ENCODE measurements at regions not wholly inside any gene's neighbourhood (a gene's known extent, or its start where the extent isn't known, plus 50 kb on each side); places are given as distances from the start of the nearest gene placed in this dataset.

DNA sequence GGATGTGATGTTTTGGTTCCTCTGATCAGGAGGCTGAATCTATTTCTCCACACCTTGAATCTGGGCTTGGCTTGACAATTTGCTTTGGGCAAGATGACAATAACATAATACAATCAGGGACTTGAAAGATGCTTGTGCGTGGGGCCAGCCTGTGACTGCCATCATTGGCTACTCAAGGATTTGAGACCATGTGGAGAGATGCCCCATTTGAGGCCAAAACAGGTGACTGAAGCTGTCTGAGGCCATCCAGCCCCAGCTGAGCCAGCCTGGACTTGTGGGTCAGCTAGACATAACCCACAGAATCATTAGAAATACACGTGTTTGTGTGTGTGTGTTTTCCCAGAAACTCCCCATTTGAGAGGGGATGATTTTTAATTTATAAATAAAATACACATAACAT, 421.5 kb downstream of the PTPRU start:
- no peak for DNase-seq

DNA sequence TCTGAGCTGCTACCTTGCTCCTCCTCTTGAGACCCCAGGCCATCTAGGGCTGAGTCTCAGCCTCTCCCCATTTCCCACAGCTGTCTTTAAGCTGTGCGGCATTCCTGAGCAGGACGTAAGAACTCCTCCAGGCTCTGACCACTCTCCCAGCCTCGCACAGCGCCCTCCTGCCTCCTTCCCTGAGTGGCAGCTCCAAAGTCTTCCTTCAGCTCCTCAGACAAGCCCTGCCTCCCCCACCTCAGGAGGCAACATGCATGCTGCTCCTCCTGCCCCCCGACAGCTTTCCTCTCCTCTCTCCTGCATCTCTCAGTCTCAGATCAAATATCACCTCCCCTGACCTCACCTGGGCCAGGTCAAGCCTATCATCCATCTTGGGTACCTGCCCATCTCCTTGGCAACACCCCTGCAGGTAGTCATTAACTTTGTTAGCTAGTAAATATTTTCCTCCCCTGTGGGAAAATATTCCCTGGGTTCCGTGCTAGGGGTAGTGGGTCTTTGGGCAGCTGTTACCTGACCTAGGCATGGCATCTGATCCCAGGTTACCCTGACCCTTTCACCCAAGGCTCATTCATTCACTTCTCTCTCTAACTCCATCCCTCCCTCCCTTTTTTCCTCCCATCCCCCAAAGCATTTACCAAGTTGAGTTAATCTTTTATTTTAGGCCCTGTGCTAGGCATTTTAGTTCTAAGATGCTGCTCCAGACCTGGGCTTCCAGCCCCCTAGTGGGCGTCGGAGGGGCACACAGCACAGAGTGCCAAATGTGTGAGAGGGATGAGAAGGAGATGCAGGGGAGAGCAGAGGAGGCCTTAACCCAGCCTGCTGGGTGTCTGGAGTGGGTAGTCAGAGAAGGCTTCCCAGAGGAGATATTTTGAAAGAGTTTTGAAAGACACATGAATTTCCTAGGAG, 419.9 kb downstream of the PTPRU start:
- no peak for DNase-seq

DNA sequence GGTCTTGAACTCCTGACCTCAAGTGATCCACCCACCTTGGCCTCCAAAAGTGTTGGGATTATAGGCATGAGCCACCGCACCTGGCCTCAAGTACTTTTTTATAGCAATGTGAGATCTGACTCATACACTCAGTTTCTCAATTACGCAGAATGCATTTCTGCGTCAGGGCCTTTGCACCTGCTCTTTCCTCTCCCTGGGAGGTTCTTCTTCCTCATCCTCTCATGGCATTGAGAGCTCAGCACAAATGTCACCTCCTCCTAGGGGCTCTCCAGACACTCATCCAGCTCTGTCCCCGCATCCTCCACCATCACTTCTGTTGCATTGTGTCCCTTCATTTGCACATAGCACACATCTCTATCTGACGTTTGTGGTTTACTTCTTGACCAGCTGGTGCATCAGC, 418.8 kb downstream of the PTPRU start:
- DNase-seq, result no peak

DNA sequence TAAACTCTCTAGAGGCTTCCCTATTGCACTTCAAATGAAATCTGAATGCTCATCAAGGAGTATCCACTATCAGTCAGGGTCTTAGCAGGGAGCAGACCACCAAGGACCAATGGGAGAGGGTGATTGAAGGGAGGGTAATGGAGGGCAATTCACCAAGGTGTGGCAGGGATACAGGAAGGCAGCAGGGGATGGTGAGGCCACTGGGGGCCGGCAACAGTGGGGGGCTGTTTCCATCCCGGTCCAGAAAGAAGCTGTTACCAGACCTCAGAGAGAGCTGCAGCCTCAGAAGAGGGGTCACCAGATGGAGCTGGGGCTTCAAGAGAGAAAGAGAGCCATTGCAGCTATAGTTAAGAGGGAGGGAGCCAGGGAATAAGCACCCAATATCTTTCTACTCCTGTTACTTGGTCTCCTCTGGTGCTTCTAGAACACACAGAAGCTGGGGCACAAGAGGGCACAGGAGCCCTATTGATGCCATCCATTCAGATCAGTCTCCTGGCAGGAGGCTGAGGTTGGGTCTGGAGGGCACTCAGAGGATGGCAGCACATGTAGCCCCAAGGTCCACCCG, 417.6 kb downstream of the PTPRU start:
- no peak for DNase-seq

DNA sequence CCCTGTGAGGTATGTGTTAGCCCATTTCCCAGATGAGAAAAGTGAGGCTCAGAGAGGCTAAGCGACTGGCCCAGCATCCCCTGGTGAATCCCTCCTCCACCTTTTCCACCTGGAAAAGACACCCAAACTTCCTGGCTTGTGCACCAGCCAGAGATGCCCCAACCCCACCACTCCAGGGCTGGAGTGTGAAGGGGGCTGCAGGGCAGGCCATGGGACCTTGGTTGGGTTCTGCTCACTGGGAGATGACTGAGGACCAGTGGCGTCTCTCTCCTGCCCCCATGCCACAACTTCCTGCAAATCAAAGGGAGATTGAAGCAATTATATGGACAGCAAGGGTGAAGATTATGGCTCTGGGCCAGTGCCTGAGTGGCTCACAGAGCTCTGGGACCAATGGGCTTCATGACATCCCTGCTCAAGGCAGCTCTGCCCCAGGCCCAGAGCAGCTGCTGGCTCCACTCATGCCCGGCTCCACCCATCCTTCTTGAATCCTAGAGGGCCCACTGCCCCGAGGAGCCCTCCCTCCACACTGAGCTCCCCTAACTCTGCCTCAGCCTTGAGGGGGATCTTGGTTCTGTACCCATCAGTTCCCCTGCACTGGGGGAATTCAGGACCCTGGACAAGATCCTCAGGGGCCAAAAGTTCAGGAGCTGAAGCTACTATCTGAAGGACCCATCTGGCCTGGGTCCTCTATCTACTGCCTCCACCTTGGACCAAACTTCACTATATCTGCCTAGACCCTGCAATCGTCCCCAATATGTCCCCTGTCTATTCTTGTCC, 416.9 kb downstream of the PTPRU start:
- DNase-seq, result no peak

DNA sequence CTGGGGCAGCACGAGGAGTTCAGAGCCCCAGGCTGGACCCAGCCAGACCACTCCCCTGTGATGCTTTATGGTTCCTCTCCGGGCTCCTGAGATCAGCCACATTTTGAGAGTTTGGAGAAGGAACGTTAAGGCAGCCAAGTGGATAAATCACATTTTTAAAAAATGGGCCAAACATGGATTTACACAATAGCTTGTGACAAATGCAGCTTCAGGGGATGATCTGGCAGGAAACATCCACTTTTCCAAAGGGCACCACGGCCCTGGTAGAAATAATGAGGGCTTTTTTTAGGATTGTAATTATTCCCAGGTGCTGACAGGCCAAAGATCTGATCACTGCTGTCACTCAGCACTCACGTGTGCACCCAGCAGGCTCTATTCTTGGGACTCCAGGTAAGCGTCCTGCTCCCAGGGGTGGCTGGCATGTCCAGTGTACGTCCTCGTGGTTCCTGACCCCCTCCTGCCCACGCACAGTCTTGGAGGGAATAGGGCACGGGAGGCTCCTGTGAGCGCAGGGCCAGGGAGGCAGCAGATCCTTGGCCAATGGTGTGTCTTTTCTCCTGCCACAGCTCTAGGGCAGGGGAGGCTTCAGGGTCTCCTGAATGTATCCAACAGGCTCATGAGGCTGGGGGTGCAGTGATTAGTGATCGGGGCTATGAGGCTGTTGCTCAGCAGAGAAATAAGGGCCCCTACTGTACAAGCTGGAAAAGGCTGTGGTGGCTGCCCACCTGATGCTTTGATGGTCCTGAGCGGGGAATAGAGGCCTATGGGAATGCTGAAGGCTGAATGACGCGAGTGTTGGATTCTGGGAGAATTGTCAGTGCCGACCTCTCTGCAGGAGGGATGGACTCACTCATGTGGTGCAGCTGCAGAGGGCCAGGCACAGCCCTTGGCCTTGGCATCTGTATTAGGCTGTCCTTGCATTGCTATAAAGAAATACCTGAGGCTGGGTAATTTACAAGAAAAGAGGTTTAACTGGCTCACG, 415.7 kb downstream of the PTPRU start:
- DNase-seq, result no peak

DNA sequence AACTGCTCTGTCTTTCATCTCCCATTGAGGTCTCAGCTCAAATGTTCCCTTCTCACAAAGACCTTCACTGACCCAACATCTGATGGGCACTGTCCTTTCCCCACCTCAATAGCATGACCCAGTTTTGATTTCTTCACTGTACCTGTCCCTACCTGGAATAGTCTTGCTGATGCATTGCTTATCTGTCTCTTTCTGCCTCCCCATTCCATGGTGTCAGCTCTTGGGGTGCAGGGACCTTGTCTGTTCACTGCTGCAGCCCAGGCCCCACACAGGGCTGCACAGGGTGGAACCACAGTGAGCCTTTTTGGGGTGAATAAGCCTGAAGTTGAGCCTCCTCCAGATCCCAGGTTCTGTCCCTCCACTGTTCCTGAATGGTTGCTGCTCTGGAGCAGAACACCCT, 414.9 kb downstream of the PTPRU start:
- DNase-seq, result no peak

DNA sequence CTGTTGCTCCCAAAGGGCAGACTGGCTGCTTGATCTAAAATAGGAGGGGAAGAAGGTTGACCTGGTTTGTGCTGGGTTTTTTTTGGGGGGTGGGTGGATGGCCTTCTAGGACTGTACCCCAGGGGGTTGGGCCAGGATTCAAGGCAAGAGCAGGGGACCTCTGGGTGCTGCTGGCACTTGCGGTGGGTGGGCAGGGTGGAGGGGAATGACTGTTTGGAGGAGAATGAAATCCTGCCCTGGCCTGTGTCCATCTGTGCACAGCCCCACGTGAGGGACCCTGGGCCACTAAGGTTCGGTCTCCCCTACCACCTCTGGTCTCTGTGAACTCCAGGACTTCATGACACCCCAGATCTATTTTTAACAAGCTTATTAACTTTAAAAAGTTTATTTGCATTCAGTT, 414.2 kb downstream of the PTPRU start:
- DNase-seq, result no peak

DNA sequence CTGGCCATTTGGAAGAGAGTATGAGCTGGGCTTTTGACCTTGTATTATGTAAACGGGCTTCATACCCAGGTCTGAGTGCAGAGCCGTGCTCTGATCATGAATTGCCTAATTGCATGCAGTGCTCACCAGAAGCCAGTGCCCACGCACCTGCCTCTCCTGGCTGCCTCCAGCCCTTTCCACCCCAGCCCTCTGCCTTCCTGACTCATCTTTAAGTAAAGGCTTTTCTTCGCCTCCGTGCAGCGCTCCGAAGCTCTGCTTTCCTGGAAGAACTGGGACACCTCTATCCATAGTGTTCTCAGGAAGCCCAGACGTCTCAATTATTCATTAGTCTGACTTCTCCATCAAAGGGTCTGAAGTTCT, 413.7 kb downstream of the PTPRU start:
- no peak for DNase-seq

DNA sequence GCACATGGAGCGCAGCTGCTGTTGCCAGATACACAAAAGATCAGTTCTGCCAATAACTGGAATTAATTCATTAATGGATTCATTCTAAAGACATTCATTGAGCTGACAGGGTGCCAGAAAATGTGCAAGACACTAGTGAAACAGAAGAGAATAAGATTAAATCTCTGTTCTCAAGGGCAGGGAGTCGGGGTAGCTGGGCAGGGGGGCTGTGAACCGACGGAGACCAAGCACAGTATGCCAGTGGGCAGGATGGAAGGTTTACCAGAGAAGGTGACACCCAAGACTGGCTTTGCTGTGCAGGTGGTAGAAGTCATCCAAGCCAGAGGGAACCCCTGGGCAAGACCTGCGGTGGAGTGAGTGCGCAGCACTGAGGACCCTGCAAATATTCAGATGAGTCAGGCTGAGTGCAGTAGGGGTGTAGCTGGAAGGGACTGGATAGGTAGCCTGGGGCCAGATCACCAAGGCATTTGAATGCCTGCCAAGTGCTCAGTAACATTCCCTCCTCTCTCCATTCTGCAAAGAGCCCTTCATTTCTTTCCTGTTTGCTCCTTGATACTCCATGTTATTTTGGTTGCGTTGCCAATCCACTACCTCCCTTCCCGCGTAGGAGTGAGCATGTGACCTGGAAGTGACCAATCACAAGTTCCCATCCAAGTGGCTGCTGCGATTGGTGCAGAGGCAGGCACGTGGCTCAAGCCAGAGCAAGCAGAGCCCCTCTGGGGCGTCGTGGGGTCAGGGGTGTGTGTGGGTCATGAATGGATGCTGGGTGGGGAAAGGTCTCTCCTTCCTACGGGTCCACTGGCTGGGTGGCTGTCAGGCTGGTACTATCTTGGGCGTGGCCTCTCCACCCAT, 413.1 kb downstream of the PTPRU start:
- DNase-seq, result no peak

DNA sequence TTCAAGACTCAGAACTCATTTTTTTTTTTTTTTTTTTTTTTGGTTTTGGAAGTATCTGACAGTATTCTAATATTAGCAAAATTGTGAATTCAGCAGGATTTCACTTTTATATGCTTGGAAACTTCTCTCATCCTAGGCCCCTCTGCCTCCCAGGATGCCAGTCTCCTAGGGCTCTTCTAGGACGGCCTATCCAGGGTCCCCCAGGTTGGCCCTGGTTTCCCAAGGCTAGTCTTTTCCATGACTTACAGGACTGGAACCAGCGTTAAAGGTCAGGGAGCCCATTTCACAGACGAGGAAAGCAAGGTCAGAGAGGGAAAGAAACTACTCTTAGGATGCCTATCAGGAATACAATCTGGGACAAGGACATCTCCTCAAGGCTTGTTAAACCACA, 412.5 kb downstream of the PTPRU start:
- DNase-seq, result no peak

DNA sequence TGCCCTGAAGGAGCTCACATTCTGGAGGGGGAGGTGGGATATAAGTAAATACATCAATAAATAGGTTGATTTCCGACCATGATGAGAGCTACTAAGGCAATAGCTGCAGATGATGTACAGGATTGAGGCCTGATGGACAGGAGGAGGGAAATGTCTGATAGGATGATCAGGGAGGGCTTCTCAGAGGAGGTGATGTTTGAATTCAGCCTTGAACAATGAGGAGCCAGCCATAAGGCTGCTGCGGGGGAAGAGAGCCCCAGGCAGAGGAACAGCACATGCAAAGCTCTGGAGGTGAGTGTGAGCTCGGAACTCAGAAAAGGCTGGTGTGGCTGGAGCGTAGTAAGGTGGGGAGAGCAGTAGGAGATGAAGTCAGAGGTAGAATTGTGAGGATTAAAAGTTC, 411.7 kb downstream of the PTPRU start:
- no peak for DNase-seq

DNA sequence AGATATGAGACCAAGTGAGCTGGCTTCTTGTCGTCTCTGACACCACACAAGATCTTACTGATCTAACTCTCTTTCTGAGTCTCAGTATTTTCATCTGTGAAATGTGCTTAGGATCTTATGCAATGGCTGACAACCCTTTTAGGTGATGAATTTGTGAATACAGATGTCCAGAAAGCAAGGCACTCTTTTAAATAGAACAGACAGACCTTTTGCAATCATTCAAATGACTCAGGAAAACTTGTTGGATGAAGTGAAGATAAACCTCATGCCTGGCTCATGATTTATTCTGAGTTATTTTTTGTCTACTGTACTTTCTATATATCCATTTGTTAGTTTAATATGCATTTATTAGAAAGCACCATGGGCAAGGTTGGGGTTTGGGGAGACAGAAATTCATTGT, 411.3 kb downstream of the PTPRU start:
- DNase-seq, result no peak

DNA sequence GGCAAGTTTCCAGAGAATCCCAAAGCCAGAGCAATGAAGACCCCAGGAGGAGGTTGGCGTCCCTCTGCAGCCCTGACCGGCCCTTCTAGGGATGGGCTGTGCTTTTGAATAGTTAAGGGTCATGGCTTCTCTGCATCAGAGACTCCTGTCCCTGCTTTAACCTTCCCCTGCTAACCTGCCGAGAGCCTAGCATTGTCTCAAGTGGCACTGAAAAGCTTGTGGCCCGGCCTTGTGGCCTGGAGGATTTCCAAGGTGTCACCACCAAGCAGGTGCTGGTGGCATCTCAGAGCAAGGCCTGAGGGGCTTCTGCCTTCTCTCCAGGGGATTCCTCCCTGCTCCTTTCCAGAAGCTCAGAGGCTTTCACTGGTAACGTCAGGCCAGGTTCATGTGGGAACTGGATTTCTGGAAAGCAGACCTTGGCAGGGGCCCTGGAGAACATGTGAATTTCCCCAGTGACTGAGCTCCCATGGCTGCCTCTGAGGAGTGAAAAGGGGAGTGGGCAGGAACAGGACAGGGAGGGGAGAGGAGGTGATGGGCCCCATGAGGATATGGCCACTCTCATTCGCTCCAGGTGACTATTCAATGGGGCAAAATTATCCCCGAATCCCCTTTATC, 409.9 kb downstream of the PTPRU start:
- DNase-seq, result no peak

DNA sequence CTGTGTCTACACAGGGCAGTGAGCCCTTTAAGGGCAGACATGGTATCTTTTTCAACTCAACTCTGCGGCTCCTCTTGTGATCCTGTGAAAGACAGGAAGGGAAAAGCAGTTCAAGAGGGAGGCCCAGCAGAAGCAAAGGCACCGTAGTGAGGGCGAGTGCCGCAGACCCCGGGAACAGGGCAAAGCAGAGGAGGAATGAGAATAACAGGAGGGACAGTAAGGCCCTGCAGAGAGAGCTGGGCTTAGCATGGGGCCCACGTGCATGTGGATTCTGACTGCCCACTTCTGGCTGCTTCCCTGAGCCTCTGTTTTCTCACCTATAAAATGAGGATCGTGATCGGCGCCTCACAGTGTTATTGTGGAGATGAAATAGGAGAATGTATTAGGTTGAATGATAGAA, 409.3 kb downstream of the PTPRU start:
- DNase-seq, result no peak

DNA sequence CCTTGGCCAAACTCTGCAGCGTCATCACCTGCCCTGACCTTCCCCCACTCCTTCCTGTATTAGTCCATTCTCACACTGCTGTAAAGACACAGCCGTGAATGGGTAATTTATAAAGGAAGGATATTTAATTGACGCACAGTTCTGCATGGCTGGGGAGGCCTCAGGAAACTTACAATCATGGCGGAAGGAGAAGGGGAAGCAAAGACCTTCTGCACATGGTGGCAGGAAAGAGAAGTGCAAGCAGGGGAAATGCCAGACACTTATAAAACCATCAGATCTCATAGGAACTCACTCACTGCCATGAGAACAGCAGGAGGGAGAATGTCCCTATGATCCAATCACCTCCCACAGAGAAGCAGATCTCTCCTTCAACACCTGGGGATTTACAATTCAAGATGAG, 408.5 kb downstream of the PTPRU start:
- DNase-seq, result no peak

DNA sequence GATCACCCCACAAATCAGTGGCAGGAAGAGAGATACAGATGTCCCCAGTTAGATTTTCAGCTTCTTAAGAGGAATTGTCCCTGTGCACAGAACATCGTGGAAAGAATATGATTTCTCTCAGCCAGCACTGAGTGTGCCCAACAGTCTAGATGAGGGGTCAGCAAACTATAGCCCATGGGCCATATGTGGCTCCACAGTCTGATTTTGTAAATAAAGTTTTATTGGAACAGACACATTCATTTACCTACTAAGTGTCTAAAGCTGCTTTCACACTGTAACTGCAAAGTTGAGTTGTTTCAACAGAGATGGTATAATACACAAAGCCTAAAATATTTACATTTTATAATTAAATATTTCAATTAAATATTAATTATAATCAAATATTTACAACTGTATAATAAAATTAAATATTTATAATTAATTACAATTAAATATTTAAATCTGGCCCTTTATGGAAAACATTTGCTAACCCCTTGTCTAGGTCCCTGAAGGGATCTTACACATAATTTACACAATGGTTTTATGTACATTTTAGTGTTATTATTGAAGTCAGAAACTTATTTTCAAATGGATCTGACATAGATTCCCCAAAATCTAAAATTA, 407.6 kb downstream of the PTPRU start:
- no peak for DNase-seq

DNA sequence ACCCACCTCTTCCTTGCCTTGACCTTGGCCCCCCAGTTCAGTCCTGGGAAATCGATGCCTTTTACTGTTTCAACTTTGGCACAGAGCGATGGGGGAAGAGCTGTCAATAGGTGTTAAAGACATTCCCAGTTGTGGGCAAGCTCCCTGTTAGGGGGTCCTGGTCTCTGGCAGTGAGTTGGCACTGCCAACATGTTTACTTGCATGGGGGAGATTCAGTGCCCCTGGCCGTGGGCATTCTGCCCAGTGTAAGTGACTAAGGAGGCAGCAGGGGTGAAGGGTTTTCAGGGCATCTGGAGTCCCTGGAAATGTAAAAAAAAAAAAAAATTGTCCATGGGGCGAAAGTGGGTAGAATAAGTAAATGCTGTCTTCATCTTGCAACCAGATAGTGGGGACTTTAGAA, 407.0 kb downstream of the PTPRU start:
- no peak for DNase-seq

DNA sequence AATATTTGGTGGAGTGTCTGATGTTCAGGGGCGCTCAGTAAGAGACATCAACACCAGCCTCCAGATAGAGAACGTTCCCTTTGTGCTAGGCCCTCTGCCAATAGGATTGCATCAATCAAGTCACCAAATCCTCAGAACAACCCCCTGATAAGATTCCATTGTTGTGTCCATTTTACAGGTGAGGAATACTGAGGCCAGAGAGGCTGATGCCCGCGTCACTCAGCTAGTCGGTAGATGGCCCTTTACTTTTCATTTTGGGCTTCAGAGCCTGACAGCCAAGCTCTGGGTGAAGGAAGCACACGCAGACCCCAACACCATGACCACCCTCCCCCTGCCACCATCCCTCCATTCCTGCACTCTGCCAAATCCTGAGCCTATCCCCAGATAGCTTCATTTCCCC, 406.2 kb downstream of the PTPRU start:
- DNase-seq, result no peak

DNA sequence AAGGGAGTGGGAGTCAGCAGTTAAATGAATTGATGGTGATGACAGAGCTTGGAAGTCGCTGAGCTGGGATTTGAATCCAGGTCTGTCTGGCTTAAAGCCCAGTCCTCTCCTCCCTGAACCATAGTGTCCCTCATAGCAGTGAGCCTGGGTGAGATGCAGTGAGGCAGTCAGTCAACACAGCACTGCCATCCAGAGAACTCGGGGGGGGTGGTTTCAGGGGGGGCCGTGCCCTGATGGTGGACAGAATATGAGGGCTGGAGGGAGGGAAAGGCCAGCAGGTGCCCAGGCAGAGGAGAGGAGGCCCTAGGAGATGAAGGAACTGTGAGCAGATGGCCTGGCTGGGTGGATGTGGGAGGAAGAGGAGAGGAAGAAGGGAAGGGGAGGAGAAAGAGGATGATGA, 405.6 kb downstream of the PTPRU start:
- no peak for DNase-seq

DNA sequence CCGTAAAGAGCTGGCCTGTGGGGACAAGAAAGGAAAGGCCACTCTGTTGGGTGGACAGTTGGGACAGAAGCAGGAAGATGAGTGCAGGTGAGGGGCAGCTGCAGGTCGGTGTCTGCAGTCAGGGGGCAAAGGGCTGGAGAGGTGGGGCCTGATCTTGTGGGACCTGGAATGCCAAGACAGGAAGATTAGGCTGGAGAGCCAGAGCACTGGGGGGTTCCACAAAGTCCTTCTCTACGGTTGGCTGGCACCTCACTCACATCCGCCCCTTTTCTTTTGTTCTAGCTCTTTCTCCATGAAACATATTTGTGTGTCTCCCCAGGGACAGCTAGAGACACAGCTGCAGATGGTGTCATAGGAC, 404.1 kb downstream of the PTPRU start:
- DNase-seq, result no peak

All from COR-L47 (cell line).